CD4-positive, alpha-beta T cell treated with Interleukin-4 for 1 hour (primary cell): ENCODE measurements at regions not wholly inside any gene's neighbourhood (a gene's known extent, or its start where the extent isn't known, plus 50 kb on each side); places are given as distances from the start of the nearest gene placed in this dataset.
"Not testable (repeated sequence)": the region's sequence is repeated elsewhere in the genome, so short reads cannot be mapped to it uniquely, and the experiment has no call there.

ENCODE experiments used
- DNase-seq, 2 donors: peaks; one replicate each; pipeline ENCODE4 v3.0.0-alpha.2; 2020 to 2022

DNA sequence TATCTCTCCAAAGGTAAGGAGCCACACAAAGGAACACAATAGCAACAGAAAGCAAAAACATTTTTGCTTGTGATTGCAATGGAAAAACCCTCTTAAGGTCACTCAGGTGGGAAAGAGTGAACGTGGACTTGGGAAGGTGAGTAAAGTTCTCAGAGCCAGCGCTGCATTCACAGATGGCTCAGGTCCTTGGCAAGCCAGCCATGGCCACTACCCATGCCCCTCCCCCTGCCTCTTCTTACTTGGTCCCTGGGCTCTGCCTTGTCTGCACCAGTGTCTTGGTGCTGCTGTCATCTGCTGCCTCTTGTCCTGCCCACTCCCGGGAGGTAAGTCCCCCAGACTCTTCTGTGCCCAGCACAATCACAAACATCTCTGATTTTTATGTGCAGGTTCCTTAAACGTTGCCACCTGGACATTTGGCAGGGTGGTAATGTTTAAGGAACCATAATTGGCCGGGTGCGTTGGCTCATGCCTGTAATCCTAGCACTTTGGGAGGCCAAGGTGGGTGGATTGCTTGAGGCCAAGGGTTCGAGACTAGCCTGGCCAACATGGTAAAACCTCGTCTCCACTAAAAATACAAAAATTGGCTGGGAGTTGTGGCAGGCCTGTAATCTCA is 74.6 kb downstream of the FEM1C start:
- no peak for DNase-seq

DNA sequence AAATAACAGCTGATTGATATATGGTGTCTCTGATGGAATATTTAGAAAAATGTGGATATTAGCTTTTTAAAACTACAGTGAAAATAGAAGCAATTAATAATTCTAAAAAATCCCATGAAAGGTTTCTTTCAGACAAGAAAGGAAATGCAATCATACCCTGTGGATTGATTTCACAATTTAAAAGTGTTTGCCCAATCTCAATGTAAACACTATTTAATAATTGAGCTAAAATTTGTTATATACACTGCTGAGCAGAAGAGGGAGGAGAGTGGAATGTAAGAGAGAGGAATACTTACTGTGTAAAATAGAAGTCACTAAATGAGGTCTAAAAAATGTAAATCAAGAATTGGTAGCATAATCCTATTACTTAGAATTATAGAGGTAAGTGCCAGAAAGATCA is 76.9 kb downstream of the FEM1C start:
- no peak for DNase-seq

DNA sequence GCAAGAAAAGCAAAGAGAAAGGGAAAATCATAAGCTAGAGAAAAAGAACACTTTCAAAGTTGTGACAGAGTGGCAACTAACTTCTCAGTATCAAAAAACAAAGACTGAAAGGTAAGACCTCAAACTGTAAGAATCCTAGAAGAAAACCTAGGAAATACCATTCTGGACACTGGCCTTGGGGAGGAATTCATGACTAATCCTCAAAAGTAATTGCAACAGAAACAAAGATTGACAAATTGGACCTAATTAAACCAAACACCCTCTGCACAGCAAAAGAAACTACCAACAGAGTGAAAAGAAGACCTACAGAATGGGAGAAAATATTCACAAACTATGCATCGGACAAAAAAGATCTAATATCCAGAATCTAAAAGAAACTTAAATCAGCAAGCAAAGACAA is 79.1 kb downstream of the FEM1C start:
- DNase-seq, result no peak

DNA sequence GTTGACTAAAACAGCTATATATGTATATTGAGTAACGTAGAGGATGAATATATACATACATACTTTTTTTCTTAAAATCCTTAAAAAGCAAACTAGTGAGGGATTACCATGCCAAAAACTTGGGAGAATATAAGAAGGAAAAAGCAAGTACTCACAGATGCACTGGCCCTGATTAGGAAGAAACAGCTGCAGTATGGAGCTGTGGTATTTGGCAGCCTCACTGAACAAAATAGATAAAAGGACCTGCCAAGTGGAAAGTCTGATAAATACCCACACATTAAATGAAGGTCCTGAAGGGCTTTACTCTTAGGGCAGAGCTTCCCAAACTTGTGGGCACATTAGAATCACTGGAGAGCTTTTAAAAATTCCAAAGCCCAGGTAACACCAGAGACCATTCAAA is 80.6 kb downstream of the FEM1C start:
- no peak for DNase-seq

DNA sequence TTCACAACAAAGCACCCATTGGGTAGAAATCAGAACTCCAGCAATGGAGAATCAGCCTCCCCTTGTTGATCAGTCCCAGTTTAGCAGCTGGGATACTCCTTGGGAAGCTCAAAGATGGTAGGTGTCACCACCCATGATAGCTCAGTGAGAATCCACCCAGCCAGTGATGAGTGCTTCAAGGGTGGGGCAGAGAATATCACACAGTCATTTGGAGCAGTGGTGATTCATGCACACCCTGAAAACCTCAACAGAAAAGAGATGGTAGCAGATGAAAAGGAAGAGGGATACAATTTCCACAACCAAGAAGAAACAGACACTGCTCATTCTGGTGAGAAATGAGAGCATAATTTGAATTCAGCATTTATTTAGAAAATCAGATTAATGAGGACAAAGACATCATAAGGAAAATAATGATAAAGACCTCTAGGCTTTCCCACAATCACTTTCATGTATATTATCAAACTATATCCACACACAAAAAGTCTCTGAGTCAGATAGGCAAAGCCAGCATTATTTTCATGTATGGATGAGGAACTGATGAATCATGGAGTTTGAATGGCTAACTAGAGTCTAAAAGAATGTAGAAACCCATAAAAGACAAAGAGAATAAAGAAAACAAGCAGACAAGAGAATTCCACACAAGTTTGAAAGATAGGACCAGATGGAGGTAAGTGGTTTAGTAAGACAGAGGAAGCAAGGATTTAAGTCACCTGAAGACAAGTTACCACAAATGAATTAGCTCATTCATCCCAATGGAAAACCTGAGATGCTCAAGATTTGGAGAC is 82.9 kb downstream of the FEM1C start:
- no peak for DNase-seq

DNA sequence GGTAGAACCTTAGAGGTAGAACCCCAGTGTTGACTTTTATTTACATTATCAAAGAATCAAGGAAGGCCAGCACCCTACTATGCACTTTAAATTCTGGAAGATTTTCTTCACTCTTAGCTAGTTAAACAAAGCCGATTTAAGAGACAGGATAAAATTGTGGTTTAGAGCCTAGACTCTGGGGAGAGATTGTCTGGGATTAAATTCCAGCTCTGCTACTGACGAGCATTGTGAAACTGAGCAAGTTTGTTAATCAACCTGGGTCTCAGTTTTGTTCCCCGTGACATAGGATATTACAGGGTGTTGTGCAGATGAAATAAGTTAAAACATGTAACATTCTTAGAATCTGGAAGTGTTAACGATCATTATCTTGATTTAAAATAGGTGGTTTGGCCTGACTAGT is 83.5 kb downstream of the FEM1C start:
- DNase-seq, result no peak

DNA sequence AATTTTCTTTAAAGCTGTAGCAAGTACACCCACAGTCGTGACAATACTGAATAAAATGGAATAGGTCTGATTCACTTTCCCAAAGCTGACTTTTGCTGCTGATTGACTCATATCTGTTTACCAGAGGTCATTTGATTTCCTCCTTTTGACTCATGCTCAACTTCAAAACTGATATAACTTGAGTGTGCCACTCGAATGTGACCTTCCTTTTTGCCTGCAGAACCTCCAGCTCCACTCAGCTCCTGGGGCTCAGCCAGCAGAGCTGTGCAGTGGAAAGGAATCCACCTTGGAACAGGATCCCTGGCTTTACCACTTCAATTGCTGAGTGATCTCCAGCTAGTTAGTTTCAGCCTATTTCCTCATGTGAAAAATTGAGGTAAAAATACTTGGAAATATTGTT is 84.1 kb downstream of the FEM1C start:
- DNase-seq, result no peak

DNA sequence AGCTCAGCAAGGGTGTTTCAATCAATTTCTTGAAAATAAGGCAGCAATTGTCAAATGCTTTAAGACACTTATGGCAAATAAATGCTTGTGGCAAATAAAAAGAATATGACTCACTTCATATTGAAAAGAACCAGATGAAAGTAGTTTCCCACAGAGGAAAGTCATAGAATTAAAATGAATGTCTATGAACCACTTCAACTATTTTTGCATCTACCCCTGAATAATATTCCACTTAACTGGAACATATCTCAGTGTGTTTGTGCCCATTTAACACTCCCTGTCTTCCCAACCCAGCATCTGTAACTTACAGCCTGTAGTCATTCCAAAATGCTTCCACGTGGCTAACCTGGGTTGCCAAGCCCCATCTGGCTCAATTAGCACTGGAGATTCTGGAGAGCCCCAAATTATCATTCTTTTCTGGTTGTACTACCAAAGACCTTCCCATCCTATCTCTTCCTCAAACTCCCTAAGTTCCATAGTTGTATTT is 84.7 kb downstream of the FEM1C start:
- DNase-seq, result no peak

DNA sequence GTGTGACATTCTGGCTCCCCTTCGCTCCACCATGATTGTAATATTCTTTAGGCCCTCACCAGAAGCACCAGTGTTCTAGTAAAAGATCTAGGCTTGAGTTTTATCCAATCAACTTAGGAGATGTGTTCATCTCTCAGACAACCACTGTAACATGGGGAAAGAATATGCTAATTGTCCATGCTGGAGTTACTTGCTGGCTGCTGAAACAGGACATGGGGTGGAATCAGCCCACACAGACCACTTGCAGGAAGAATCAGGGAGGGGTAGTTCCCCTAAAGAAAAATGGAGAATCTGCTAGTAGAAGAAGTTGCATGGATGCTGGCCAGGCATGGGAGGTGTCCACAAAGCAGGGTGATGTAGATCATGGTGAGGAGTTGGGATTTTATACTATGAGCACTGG is 86.2 kb downstream of the FEM1C start:
- DNase-seq, result no peak

DNA sequence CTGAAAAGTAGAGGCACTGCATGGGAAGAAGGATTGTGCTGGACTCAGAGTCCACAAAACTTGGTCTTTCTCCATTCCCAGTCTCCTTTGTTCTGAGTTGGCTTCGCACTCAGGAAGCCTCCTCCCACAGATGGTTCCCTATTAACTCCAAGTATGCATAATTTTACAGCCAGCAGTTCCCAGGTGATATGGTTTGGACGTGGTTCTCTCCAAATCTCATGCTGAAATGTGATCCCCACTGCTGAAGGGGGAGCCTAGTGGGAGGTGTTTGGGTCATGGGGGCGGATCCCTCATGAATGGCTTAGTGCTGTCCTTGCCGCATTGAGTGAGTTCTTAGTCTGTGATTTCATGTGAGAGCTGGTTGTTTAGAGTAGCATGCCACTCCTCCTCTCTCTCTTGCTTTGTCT is 86.6 kb downstream of the FEM1C start:
- no peak for DNase-seq

DNA sequence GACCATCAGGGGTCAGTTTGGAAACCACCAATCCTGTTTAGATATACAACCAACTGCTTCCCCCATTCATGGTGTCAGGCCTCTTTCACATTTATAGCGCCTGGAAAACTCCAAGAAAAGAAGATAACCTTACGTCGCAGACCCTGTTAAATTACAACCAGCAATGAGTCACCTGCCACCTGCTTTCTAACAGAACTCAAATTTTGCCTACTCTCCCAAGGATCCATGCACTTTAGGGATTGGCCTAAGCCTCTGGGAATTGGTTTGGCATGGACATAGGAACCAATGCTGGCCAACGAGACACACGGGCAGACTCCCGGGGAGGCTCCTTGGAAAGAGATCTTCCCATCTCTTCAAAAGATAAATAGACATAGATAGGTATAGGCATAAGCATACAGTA is 87.0 kb downstream of the FEM1C start:
- no peak for DNase-seq

DNA sequence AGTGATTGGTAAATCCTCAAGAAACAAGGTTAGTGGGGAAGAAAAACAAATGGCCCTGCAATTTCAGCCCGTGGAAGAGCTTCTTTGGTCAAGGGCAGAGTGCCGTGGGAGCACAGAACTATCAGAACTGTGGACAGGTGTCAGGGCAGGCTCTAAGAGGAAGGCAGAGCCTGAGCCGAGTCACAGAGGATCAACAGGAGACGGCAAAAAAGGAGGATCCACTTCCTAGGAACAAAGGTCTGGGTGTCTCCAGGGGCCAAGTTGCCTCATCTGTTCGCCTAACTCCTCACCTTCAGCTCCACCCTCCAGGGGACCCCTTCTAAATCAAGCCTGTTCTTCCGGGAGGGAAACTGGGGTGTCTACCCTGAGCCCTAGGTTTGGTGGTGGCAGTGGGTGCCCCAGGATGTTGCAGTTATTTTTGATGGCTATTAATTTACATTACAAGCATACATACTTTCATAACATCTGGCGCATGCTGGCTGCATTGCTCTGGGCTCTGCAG is 88.0 kb downstream of the FEM1C start:
- no peak for DNase-seq

DNA sequence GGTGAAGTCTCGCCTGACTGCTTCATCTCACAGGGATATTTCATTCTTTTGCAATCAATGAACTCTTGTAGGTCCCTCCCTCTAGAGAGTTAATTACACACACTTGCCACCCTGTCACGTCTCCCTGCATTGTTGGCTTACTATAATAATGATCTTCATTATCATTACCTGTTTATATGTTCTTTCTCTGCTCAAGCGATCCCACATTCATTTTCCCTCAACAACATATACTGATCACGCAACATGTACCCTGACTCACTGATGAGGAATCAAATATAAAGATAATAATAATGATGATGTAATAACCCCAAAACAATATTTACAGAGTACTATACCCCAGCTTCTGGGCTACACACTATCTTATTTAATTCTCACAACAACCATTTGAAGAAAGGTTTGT is 88.5 kb downstream of the FEM1C start:
- no peak for DNase-seq

DNA sequence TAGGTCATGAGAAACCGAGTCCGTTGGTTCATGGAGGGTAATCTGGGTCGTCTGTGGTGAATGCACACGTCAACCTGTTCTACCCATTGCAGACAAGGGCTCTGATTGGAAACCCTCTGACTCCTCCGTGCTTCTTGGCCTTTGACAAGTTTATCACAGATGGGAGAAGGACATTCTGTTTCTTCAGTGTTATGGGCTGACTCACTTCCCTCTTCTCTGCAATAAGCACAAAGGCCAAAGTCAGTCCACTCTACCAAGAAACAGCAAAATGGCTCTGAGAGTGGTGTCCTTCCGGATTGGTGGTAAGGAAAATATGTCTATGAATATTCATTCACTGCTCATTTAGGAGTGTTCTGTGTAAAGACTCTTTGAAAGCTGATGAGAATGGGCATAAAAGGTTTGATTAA is 89.3 kb downstream of the FEM1C start:
- no peak for DNase-seq

DNA sequence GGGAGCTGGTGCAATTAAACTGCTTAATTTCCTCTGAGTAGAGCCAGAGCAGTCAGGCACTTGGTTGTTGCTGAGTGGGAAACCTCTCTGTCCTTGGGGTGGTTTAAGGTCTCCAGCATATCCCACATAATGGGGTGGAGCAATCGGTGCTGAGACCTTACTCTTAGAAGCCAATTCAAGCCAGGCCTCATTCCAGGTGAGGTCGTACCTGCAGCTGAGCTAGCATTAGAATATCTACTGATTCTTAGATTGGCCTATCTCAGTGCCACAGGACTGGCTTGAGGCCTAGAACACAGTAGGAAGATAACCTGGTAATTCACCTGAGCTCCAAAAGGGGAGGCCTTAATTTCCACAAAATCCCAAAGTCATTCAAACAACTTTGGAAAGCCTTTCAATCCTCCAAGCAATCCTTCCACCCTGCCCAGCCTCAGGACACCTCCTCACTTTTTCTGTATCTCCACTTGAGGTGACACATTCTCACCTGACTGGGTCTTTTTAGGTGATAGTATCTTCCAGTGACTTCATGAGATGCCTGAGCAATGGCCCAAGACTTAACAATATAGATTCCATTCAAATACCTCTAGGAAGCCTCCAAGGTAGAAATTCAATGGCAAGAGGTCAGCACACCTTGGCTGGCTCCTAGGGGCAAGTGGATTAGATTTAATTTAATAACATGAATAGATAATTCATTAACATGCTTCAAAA is 91.0 kb downstream of the FEM1C start:
- DNase-seq, result no peak

DNA sequence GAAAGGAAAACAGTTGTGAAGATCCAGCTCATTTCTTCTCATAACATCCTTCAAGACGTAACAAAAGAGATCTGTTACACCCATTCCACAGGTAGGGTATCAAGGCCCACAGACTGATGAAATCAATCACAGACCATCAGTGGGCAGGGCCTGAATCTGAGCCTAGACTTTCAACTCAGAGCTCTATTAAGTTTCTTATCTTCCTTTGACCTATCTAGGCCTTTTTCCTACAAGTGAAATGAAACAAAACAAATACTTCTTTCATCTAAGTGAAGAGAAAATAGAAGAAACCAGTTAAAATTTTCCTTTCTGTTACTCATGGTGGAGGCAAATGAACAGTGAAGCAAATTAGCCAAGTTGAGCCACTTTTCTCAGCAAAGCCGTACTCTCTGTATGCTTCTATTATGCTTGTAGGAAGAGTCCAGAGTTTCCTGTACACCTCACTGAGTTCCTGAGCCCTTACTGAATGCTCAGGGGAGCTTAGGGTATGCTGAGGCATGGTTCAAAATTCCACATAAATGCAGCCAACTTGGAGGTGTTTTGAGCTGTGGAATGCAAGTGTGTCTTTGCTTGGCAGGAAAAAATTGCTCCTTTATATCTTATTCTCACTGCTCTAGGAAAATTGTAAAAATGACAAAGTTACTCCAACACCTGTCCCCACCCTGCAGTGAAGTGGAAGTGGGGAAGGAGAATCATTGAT is 91.9 kb downstream of the FEM1C start:
- DNase-seq, result no peak

DNA sequence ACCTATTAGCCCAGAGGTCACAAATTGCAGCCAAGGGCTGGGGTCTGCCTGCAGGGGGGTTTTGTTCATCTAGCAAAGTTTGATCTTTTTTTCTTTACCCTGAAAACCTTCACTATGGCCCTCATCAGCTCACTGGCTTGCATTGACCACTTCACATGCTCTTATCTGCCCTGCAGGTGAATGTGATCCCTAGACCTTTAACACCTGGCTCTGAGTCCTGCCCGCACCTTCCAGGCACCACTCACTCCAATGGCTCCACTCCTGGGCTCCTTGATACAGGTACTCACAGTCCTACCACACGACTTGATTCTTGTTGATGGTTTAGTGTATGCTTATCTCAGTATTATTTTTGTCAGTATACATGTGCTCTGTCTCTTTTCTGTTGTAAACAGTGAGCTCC is 92.5 kb downstream of the FEM1C start:
- DNase-seq, result no peak

DNA sequence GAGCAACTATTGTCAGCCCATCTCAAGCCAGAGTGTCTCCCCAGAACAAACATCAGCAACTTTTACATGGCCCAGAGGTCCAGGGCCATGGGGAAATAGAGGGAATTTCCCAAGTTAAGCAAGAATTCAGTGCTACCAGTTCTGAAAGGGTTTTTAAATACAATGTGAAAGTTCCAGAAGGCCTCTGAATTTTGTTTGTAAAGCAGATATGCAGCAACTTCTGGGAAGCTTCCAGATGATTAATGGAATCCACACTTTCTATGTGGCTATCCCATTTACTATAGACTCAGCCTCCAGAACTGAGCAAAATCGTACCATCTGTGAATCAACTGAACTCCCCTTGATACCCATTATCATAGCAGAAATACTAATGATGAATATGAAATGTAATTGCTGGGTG is 93.8 kb downstream of the FEM1C start:
- DNase-seq, result peak in 1 of 2 donors; percentile 5

DNA sequence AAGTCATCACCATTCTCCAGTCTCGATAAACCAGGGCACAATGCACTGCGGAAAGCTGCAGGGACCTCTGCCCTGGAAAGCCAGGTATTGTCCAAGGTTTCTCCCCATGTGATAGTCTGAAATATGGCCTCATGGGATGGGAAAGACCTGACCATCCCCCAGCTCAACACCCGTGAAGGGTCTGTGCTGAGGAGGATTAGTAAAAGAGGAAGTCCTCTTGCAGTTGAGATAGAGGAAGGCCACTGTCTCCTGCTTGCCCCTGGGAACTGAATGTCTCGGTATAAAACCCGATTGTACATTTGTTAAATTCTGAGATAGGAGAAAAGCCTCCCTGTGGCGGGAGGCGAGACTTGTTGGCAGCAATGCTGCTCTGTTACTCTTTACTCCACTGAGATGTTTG is 95.9 kb downstream of the FEM1C start:
- not testable (repeated sequence) for DNase-seq

DNA sequence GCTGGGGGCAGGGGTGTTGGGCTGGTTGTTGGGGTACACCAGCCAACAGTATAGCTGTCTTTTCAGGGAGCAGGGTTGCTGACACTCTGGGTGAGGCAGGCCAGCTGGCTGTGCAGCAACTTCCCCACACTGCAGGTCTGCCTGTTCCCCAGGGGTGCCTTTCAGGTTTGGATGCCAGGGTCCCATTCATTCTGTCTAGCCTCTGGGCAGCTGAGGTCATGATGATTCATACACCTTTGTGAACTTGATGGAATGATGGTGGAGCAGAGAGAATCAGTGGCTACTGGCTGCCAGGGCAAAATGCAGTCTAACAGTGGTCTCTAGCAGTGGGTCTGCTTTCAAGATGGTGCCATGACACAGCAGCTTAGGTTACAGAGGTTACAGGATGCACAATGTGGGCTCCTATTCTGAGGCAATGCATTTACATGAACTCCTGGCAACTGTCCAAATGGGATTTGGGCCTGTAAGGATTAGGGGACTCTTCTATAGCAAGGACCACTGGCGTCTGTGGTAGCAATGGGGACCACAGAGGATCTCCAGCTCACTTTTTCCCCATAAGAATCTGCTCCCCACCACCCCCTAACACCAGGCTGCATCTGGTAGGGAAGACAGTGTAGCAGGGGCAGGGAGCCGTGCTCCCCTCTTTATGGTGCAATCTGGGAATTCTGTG is 103.7 kb downstream of the FEM1C start:
- no peak for DNase-seq

DNA sequence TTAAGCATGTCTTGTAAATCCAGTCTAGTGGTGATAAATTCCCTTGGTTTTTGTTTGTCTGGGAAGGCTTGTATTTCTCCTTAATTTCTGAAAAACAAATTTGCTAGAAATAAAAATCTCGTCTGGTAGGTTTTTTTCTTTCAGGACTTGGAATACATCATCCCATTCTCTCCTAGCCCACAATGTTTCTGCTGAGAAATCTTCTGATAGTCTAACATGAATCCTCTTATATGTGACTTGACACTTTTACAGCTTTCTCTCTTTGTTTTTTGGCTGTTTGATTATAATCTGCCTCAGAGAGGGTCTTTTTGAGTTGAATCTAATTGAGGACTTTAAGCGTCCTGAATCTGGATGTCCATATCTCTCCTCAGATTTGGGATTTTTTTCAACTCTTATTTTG is 104.9 kb downstream of the FEM1C start:
- no peak for DNase-seq

DNA sequence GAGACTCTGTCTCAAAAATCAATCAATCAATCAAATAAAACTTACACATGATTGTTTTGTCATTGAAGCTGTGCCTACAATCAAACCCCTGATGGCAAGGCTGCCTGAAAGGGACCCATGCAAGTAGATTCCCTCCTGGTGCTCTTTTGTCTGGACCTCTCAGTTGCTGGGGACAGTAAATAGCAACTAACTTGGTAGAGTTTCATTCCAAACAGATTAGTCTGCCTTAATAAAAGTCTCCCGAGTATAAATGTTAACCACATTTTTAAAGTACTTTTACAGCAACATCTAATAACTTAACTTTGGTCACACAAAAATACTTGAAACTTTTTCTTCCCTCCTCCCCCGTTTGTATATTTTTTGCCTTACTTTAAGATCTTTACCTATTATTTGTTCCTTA is 105.5 kb downstream of the FEM1C start:
- no peak for DNase-seq
